Testis (tissue), 2 donors: ENCODE measurements at regions not wholly inside any gene's neighbourhood (a gene's known extent, or its start where the extent isn't known, plus 50 kb on each side); places are given as distances from the start of the nearest gene placed in this dataset.

Experiments used
- POLR2A ChIP-seq: fragments of 450-650 bp; IDR thresholded peaks from one replicate; pipeline ENCODE4 v1.6.1; 2017; ENCODE audit warnings: antibody characterized with exemption, mild to moderate bottlenecking, moderate library complexity
- TF ChIP-seq, protein P1 (sequence below), 3 experiments: fragments of 450-650 bp in 2 of 3; fragments of 200-600 bp in 1 of 3; sonication (generic) in 1 of 3; IDR thresholded peaks; one replicate each; pipeline ENCODE4 v1.5.1; 2016 to 2019; ENCODE audit warnings: antibody characterized with exemption in 3 of 3, mild to moderate bottlenecking in 2 of 3, moderate library complexity in 1 of 3

DNA sequence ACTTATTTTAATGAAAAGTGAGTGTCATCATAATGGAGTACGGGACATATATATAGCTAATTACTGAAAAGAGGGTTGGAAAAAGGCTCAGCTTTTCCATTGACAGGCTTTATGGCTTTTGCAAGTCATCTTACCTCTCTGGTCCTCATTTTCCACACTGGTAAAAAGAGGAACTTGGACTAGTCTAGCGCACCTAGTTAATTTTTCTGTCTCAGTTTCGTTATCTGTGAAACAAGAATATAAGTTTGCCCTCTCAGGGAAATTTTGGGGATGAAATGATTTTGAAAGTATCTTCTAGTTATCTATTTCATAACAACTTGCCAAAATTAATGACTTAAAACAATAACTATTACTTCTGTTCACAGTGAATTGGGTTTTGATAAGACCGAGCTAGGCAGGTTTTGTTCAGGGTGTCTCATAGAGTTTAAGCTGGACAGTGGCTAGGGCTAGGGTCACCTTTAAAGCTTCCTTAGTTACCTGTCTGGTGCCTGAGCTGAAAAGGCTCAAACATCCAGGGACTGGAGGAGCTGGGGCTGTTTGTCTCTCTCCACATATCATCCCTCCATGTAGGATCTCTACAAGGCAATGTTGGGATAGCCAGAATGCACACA is 91.7 kb downstream of the TYW3 start:
- TF ChIP-seq, protein P1, sequence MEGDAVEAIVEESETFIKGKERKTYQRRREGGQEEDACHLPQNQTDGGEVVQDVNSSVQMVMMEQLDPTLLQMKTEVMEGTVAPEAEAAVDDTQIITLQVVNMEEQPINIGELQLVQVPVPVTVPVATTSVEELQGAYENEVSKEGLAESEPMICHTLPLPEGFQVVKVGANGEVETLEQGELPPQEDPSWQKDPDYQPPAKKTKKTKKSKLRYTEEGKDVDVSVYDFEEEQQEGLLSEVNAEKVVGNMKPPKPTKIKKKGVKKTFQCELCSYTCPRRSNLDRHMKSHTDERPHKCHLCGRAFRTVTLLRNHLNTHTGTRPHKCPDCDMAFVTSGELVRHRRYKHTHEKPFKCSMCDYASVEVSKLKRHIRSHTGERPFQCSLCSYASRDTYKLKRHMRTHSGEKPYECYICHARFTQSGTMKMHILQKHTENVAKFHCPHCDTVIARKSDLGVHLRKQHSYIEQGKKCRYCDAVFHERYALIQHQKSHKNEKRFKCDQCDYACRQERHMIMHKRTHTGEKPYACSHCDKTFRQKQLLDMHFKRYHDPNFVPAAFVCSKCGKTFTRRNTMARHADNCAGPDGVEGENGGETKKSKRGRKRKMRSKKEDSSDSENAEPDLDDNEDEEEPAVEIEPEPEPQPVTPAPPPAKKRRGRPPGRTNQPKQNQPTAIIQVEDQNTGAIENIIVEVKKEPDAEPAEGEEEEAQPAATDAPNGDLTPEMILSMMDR (IDR thresholded peaks at IDR 0.05) = no peak
- TF ChIP-seq POLR2A = no peak
